Neural cell (in vitro differentiated cells): ENCODE measurements at regions not wholly inside any gene's neighbourhood (a gene's known extent, or its start where the extent isn't known, plus 50 kb on each side); places are given as distances from the start of the nearest gene placed in this dataset.

ENCODE experiments used
- H2AFZ ChIP-seq: fragments of 200-600, 300-800 bp; sonication (generic), shearing (Covaris generic); 2 replicates; pipeline ENCODE4 v1.6.0; 2014; ENCODE audit warnings: low read depth, mild to moderate bottlenecking, antibody characterized with exemption, low read length, moderate library complexity
- H3F3A ChIP-seq: fragments of 200-600 bp; shearing (Covaris generic); 2 replicates; pipeline ENCODE4 v1.6.1; 2016; ENCODE audit warnings: mild to moderate bottlenecking, moderate library complexity, mixed read lengths, antibody characterized with exemption, low read length; ENCODE audit not compliant: insufficient read depth, poor library complexity, severe bottlenecking
- H3K27ac ChIP-seq: fragments of 200-600, 300-800 bp; sonication (generic), shearing (Covaris generic); 2 replicates; pipeline ENCODE4 v1.5.1; 2014; ENCODE audit warnings: mild to moderate bottlenecking, low read length, moderate library complexity
- H3K27me3 ChIP-seq: fragments of 300-800, 200-600 bp; sonication (generic), shearing (Covaris generic); 2 replicates; pipeline ENCODE4 v1.6.0; 2014; ENCODE audit warnings: mild to moderate bottlenecking, low read depth, low read length, moderate library complexity; ENCODE audit not compliant: insufficient read depth
- H3K36me3 ChIP-seq: fragments of 300-800, 200-600 bp; sonication (generic), shearing (Covaris generic); 2 replicates; pipeline ENCODE4 v1.5.1; 2014; ENCODE audit warnings: mild to moderate bottlenecking, antibody characterized with exemption, low read length, moderate library complexity; ENCODE audit not compliant: insufficient read depth
- H3K4me2 ChIP-seq: fragments of 300-800, 200-600 bp; sonication (generic), shearing (Covaris generic); 2 replicates; pipeline ENCODE4 v1.6.0; 2014; ENCODE audit warnings: mild to moderate bottlenecking, low read length
- H3K4me3 ChIP-seq: fragments of 300-800, 200-600 bp; sonication (generic), shearing (Covaris generic); 2 replicates; pipeline ENCODE4 v1.5.1; 2014; ENCODE audit warnings: mild to moderate bottlenecking, low read length, moderate library complexity
- H3K79me2 ChIP-seq: fragments of 200-600 bp; shearing (Covaris generic); replicated peaks from 2 replicates; pipeline ENCODE4 v1.6.0; 2014; ENCODE audit warnings: mild to moderate bottlenecking, low read length, moderate library complexity; ENCODE audit not compliant: insufficient read depth
- H3K9ac ChIP-seq: fragments of 300-800, 200-600 bp; sonication (generic), shearing (Covaris generic); 2 replicates; pipeline ENCODE4 v1.6.1; 2016; ENCODE audit warnings: mild to moderate bottlenecking, low read length, mixed read lengths
- H3K9me2 ChIP-seq: fragments of 200-600 bp; shearing (Covaris generic); 2 replicates; pipeline ENCODE4 v1.6.1; 2016; ENCODE audit warnings: mild to moderate bottlenecking, low read length, mixed read lengths; ENCODE audit not compliant: insufficient read depth
- H3K9me3 ChIP-seq: fragments of 200-600, 300-800 bp; sonication (generic), shearing (Covaris generic); 2 replicates; pipeline ENCODE4 v1.6.1; 2016; ENCODE audit warnings: mild to moderate bottlenecking, mixed run types, low read length, moderate library complexity, mixed read lengths
- H4K20me1 ChIP-seq: fragments of 200-600 bp; shearing (Covaris generic); 2 replicates; pipeline ENCODE4 v1.6.1; 2016; ENCODE audit warnings: mild to moderate bottlenecking, mixed run types; ENCODE audit not compliant: insufficient read depth
- MXI1 ChIP-seq: fragments of 450-650 bp; conservative IDR thresholded peaks from 2 replicates; pipeline ENCODE4 v1.6.1; 2014; ENCODE audit warnings: antibody characterized with exemption, mild to moderate bottlenecking; ENCODE audit not compliant: poor library complexity, severe bottlenecking
- POLR2AphosphoS5 ChIP-seq: IDR thresholded peaks from 2 replicates; pipeline ENCODE4 v1.6.1; 2012
- RAD21 ChIP-seq: fragments of 450-650 bp; conservative IDR thresholded peaks from 2 replicates; pipeline ENCODE4 v1.6.1; 2014; ENCODE audit warnings: antibody characterized with exemption, mild to moderate bottlenecking, moderate library complexity
- SMC3 ChIP-seq: fragments of 450-650 bp; conservative IDR thresholded peaks from 2 replicates; pipeline ENCODE4 v1.6.1; 2014; ENCODE audit warnings: antibody characterized with exemption, mild to moderate bottlenecking, moderate library complexity; ENCODE audit not compliant: poor library complexity
- TAF1 ChIP-seq: IDR thresholded peaks from 2 replicates; pipeline ENCODE4 v1.6.1; 2012; ENCODE audit warnings: low read depth
- TF ChIP-seq, protein P1 (sequence below): fragments of 450-650 bp; IDR thresholded peaks from 2 replicates; pipeline ENCODE4 v1.5.1; 2014; ENCODE audit warnings: antibody characterized with exemption, mild to moderate bottlenecking, moderate library complexity; ENCODE audit not compliant: poor library complexity, severe bottlenecking
- TF ChIP-seq, protein P2 (sequence below): IDR thresholded peaks from 2 replicates; pipeline ENCODE4 v1.6.1; 2012; ENCODE audit warnings: borderline replicate concordance

DNA sequence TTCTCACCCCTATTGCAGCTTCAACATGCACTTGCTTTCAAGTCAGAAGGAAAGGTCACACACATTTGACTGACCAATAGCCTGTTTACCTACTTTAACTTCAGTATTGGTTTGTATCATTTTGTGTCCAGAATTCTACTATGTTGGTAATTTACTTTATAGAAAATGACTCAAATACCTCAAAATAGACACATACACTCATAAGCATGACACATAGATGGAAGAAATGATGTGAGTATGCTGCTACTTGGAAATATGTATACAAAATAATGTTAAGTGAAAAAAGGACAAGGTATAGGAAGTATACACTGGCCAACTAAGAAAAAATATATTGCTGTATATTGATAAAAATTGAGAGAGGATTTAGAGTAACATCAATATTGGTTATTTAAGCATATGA, 98.8 kb upstream of the CASK start:
- H3K9me3 ChIP-seq = no peaks in the 10 kb centered on the region
- H3K9me2 ChIP-seq = no peaks in the 10 kb centered on the region
- no peak overlapping the region for H2AFZ ChIP-seq
- no peaks in the 10 kb centered on the region for H4K20me1 ChIP-seq
- no peak overlapping the region for H3K9ac ChIP-seq
- H3K27me3 ChIP-seq = no peaks in the 10 kb centered on the region
- no peak overlapping the region for H3K27ac ChIP-seq
- no peaks in the 10 kb centered on the region for H3K36me3 ChIP-seq
- no peak overlapping the region for H3K4me3 ChIP-seq
- no peaks in the 10 kb centered on the region for H3K79me2 ChIP-seq
- H3F3A ChIP-seq = no peaks in the 10 kb centered on the region
- TF ChIP-seq TAF1 = no peak
- TF ChIP-seq, protein P1, sequence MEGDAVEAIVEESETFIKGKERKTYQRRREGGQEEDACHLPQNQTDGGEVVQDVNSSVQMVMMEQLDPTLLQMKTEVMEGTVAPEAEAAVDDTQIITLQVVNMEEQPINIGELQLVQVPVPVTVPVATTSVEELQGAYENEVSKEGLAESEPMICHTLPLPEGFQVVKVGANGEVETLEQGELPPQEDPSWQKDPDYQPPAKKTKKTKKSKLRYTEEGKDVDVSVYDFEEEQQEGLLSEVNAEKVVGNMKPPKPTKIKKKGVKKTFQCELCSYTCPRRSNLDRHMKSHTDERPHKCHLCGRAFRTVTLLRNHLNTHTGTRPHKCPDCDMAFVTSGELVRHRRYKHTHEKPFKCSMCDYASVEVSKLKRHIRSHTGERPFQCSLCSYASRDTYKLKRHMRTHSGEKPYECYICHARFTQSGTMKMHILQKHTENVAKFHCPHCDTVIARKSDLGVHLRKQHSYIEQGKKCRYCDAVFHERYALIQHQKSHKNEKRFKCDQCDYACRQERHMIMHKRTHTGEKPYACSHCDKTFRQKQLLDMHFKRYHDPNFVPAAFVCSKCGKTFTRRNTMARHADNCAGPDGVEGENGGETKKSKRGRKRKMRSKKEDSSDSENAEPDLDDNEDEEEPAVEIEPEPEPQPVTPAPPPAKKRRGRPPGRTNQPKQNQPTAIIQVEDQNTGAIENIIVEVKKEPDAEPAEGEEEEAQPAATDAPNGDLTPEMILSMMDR = no peak
- H3K4me2 ChIP-seq = no peak overlapping the region

DNA sequence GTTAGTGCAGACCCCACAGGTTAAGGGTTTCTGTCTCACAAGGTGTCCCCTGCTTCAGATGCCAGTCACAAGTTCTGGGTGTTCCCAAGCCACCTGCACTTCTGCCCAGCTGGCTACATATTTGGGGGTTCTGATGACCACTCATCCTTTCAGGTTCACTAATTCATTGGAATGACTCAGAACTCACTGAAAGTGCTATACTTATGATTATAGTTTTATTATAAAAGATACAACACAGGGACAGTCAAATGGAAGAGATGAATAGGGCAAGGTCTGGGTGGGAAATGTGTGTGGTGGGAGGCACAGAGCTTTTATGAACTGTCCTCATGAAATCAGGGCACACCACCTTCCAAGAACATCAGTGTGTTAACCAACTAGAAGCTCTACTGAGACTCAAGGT, 97.7 kb upstream of the CASK start:
- Histone ChIP-seq H3K9me2 (no peaks in the 10 kb centered on the region), H3K4me3 (no peak overlapping the region), H3K4me2 (no peak overlapping the region), H3K79me2 (no peaks in the 10 kb centered on the region), H3K27me3 (no peaks in the 10 kb centered on the region), H2AFZ (no peak overlapping the region), H4K20me1 (no peaks in the 10 kb centered on the region), H3K9me3 (no peaks in the 10 kb centered on the region), H3K27ac (no peak overlapping the region), H3F3A (no peaks in the 10 kb centered on the region), H3K9ac (no peak overlapping the region), H3K36me3 (no peaks in the 10 kb centered on the region)
- TF ChIP-seq, protein P2, sequence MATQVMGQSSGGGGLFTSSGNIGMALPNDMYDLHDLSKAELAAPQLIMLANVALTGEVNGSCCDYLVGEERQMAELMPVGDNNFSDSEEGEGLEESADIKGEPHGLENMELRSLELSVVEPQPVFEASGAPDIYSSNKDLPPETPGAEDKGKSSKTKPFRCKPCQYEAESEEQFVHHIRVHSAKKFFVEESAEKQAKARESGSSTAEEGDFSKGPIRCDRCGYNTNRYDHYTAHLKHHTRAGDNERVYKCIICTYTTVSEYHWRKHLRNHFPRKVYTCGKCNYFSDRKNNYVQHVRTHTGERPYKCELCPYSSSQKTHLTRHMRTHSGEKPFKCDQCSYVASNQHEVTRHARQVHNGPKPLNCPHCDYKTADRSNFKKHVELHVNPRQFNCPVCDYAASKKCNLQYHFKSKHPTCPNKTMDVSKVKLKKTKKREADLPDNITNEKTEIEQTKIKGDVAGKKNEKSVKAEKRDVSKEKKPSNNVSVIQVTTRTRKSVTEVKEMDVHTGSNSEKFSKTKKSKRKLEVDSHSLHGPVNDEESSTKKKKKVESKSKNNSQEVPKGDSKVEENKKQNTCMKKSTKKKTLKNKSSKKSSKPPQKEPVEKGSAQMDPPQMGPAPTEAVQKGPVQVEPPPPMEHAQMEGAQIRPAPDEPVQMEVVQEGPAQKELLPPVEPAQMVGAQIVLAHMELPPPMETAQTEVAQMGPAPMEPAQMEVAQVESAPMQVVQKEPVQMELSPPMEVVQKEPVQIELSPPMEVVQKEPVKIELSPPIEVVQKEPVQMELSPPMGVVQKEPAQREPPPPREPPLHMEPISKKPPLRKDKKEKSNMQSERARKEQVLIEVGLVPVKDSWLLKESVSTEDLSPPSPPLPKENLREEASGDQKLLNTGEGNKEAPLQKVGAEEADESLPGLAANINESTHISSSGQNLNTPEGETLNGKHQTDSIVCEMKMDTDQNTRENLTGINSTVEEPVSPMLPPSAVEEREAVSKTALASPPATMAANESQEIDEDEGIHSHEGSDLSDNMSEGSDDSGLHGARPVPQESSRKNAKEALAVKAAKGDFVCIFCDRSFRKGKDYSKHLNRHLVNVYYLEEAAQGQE = no peak
- no peak for TF ChIP-seq POLR2AphosphoS5
- no peak for TF ChIP-seq RAD21

DNA sequence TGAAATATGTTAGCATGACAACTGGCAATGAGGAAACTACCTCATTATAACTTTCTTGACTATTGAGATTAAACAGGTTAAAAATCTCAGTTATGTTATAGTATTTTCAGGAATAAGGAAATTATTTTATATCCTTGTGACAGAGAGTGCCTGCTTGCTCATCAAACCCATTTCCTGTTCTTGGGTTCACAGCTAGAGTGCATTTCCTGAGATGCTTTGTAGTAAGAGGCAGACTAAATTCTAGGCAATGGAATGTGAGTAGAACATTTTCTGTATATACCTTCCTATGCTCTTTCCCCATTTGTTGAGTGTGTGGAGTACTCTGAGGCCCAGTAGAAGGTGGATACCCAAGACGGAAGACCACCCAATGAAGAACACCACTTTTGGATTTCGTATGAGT, 96.9 kb upstream of the CASK start:
- H4K20me1 ChIP-seq = no peaks in the 10 kb centered on the region
- H3F3A ChIP-seq = no peaks in the 10 kb centered on the region
- no peak for TF ChIP-seq TAF1
- no peak for TF ChIP-seq MXI1
- no peak for TF ChIP-seq SMC3
- TF ChIP-seq, protein P2 = no peak
- H3K27ac ChIP-seq = no peak overlapping the region
- no peak overlapping the region for H3K4me3 ChIP-seq
- H3K9ac ChIP-seq = no peak overlapping the region
- H3K9me2 ChIP-seq = no peaks in the 10 kb centered on the region
- no peaks in the 10 kb centered on the region for H3K36me3 ChIP-seq
- no peak overlapping the region for H2AFZ ChIP-seq
- H3K27me3 ChIP-seq = no peaks in the 10 kb centered on the region
- H3K79me2 ChIP-seq = no peaks in the 10 kb centered on the region
- H3K4me2 ChIP-seq = no peak overlapping the region
- H3K9me3 ChIP-seq = no peaks in the 10 kb centered on the region
